SKM-1 (cell line): ENCODE measurements at regions not wholly inside any gene's neighbourhood (a gene's known extent, or its start where the extent isn't known, plus 50 kb on each side); places are given as distances from the start of the nearest gene placed in this dataset.

Experiments
- DNase-seq: peaks from one replicate; lab custom pipeline; 2025; ENCODE audit not compliant: unreplicated experiment; lab: John Stamatoyannopoulos, UW

DNA sequence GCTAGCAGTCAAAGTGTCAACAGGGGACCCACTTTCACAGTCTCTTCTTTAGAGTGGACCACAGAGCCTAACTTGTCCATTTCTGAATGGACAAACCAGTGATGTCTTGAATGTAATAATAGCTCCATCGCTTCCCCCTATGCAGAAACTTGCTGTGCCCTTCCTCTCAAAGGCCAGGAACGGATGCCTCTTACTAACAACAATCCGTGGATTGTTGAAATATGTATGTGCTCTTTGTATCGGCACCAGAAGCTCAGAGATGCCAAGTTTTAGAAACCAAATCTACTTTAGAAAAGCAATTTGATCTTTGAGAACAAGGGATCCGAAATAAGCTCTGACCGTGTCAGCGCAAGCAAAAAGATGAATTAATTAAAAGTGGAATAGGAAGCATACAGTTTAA is 259.5 kb upstream of the POU2AF2 start:
- DNase-seq = no peak

GRCh38 chr11:110985547-110985946 is 260.0 kb upstream of the POU2AF2 start:
- DNase-seq = no peak

DNA sequence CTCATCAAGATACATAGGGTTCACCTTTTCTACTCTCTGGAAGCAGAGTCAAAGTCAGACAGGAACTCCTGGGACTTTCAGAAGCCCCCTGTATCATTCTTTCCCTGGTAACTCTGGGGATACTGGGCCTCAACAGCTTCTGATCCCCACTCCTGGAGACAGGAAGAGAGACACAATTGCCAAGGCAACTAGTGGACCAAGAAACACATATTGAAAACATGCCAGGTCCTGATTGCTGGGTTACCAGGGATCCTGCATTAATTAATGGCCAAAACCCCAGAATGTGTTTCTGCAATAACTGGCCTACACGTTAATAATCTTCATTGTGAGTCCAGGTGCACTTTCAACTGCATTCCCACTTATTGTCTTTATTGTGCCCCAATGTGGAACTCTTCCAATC is 260.8 kb upstream of the POU2AF2 start:
- DNase-seq = no peak

DNA sequence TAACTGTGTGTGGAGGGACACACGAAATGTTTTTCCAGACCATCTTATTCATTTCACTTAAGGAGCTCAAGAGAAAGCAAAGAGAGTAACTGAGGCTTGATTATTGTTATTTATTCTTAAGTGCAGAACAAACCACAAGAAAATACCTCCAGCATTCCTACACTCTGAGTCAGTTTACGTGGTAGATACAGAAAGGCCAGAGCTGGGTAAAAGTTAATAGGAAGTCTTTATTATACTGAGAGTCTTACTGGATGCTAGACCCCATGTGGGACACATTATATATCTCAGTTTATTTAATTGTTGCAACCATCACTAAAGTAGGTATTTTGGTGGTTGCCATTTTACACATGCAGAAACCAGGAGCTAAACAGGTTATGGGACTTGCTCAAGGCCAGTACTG is 261.4 kb upstream of the POU2AF2 start:
- no peak for DNase-seq

DNA sequence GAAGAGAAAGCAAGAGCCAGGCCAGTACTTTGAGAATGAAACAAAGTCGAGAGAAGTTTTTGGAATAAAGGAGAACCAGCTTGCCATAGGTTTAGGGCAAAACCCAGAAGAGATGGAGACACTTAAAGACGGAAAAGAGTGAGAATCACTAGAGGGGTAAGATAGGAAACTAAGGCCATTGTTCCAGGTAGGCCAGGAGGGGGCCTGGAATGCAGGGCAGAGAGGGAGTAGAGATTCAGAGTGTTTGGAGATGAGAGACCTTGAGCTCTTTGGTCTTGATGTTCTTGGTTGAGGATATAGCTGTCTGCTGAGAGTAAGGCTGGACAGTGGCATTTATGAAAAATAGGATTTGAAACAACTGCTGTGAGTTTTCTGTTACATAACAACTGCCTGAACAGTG is 263.3 kb upstream of the POU2AF2 start:
- DNase-seq = no peak

- no peak for DNase-seq
These were observed 265.8 kb upstream of the POU2AF2 start for GRCh38 chr11:110979696-110980095.

DNA sequence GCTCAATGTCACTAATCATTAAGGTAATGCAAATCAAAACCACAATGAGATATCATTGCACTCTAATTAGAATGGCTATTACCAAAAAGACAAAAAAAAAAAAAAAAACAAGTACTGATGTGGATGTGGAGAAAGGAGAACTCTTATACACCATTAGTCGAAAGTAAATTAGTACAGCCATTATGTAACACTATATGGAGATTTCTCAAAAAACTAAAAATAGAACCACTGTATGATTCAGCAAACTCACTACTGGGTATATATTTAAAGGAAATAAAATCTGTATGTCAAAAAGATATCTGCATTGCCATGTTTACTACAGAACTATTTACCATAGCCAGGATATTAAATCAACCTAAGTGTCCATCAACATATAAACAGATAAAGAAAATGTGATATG is 265.4 kb upstream of the ARHGAP20 start:
- peak; percentile 6 for DNase-seq

DNA sequence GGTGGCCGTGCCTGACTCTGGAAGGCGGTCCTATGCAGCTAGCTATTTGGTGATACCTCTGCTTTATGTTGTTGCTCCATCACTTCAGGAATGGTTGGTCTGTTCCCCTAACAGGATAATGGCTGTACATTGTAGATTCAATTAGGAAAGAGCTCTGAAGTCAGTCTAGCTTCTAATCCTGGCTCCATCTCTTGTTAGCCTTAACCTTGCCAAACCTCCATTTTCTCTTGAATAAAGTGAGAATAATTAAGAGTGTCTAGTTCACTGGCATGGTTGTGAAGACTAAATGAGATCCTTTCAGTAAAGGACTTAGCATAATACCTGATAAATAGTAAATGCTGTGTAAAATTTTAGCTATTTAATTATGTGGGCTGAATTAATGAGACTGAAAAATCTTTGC is 262.5 kb upstream of the ARHGAP20 start:
- no peak for DNase-seq

- DNase-seq = no peak
These were observed 261.3 kb upstream of the ARHGAP20 start for GRCh38 chr11:110973401-110973980.

DNA sequence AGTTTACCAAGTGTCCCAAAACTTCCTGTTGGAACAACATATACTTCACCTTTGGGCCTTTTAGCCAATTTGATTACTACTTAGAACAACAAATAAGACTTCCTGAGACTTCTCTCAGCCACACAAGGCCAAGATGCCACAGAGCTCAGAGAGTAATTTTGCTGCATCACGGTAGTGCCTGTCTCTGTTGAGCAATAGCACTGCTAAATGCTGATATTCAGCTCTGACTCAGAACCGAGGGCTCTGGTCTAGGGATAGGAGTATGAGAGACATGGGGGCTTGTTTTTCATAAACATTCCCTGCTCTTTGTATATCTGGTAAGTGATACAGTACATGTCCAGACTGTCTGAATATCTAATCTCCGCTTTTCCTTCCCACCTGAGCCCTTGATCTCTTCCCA is 260.4 kb upstream of the ARHGAP20 start:
- DNase-seq = peak; percentile 6

DNA sequence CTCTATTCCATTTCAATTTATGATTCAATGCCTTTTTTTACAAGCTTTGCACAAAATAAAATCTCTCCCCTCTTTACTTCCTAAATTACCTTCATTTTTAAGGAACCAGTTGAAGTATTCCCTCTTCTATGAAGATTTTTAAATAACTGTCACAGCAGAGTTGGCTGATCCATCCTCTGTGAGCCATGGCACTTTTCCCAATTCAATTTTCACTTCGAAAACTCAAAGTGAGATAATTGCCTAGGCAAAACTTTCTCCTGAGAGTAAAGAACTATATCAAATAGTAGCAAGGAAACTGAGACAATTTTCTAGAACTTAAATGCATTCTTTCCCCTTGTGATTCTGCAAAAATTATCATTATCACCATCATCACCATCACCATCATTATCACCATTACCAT is 259.9 kb upstream of the ARHGAP20 start:
- DNase-seq = no peak

DNA sequence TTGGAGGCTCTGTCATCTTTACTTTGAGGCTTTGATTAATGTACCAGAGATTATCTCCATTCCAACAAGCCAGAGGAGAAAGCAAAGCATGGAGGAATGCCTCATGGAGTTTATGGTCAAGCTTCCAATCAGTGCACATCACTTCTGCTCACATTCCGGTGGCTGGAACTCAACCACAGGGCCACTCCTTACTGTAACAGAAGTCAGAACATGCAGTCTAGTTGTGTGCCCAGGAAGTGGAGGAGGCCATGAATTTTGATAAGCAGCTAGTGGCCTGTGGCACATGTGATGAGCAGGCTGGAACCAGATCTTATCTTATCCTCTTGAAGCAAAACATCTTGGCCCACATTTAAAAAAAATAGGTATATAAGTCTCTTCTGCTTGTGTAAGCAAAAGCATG is 258.9 kb upstream of the ARHGAP20 start:
- no peak for DNase-seq

DNA sequence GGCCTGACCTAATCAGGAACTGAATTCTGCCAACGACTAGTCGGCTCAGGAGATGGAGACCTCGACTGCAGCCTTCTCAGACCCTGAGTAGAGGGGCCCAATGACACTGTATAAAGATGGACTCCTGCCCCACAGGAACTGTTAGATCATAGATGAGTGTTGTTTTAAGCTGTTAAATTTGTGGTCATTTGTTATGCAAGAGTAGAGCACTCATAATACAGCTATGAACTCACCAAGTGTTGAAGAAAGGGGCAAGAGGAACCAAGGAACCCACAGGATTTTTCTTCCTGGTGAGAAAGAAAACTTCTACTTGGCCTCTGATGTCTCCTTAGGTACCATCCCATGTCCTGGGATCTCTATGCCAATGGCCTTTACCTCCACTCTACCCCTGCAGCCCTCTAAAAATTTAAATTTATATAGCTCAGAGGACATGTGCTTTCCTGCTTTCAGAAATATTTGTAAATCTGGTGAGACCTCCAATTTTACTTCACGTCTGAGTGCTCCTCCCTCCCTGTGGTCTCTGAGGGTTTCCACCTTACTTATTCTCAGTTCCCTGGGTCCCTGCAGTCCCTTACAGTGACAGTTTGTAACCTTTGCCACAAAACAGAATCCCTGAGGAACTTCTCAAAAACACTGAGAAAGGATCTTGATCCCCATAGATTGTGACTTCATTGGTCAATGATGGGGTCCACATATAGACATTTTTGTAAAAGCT is 256.3 kb upstream of the ARHGAP20 start:
- DNase-seq = peak; percentile 77

- DNase-seq = no peak
These were observed 253.9 kb upstream of the ARHGAP20 start for GRCh38 chr11:110966131-110966530.

GRCh38 chr11:110962921-110963320 is 250.7 kb upstream of the ARHGAP20 start:
- DNase-seq = no peak

DNA sequence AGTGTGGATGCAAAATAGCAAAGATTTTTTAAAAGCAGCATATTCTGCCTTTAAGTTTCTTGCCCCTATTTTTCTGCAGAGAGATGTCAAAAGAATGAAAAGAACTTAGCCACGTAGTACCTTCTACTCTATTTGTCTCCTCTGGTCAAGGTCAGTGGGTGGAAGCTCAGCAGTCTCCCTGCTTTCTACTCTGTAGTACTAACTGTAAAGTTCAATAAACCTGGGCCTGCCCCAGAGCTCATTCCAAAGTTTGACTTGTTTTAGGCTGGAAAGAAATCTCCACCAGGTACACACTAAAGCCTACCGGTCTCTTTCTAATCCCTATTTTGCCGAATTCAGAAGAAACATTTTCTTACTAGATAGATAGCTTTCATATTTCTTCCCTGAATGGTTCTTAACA is 247.9 kb upstream of the ARHGAP20 start:
- DNase-seq = no peak

GRCh38 chr11:110958216-110958615 is 246.0 kb upstream of the ARHGAP20 start:
- DNase-seq = no peak

GRCh38 chr11:110955776-110956175 is 243.5 kb upstream of the ARHGAP20 start:
- no peak for DNase-seq

DNA sequence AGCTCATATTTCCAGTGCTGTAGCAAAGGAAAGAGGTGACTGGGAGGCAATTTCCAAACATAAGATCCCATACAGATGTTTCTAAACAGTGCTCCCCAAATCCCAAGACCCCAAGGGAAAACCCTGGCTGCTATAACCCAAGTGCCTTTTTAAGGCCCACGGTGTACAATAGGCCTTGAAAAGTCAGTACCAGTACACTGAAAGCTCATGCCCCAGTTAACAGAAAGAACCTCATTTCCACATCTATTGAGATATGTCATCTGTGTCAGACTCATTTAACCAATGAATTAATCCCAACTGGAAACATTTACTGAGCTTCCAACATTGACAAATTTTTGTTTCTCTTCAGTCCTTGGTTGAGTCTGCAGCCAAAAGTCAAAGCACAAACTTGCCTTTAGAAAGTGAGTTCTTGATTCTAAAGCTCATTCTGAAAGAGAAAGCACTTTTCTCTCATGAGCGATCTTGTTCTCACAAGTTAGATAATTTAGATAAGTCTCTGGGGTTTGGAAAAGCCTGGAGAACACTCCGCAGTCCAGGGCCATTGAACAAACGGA is 239.8 kb upstream of the ARHGAP20 start:
- no peak for DNase-seq

DNA sequence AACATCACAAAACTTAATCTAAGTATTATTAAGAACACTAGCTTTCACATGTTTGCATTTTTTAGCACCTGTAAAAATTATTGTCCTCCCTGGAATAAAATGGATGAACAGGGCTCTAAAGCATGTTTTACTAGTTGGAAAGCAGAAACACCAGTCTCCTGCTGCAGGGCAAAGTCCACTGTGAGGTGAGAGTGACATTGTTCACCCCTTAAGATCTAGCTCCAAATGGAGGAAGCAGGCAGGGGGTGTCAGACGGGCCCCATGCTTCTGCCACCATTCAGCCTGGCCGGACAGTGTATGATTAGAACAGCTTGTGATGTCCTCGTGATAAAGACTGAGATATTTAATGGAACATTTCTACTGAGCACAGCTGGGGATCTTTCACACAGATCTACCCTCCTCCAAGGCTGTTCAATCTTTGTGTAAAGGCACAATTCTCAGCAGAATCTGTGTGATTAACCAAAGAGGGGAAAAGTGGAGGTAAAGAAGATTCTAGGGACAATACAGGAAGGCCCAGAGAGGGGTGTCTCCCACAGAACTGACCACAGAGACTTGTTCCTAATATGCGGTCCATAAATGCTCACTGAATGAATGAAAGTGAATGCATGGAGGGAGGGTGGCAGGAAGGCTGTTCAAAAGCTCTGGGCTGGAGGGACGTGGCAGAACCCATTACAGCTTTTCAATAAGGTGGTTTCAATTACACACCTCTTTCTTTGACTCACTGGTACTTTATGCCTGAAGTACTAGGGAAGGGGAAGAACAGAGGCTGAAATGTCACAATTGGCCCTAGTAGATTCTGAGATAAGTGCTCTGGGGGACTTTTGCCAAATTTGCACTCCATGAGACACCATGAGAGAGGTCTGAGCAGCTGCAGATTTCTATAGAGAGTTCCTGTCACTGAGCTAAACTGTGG is 239.1 kb upstream of the ARHGAP20 start:
- no peak for DNase-seq

DNA sequence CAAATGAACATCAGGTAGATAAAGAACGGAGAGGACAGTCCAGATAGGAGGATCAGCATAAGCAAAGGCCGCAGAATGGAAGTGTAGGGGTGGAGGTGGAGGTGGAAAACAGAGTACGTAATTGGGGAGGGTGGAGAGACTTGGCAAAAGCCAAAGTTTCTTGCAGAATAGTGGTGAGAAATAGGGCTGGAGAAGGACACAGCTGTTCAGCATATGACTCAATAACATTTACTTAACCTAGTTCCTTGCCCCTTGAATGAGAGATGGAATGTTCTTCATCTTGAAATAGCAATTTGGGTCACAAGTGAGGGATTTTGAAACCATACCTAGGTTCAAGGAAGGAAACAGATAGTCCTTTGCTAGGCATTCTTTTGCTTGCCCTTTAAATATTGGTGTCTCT is 235.9 kb upstream of the ARHGAP20 start:
- DNase-seq = no peak

- DNase-seq = no peak
These were observed 234.9 kb upstream of the ARHGAP20 start for GRCh38 chr11:110947096-110947495.
